ENCODE measurements at regions not wholly inside any gene's neighbourhood (a gene's known extent, or its start where the extent isn't known, plus 50 kb on each side); places are given as distances from the start of the nearest gene placed in this dataset.

DNA sequence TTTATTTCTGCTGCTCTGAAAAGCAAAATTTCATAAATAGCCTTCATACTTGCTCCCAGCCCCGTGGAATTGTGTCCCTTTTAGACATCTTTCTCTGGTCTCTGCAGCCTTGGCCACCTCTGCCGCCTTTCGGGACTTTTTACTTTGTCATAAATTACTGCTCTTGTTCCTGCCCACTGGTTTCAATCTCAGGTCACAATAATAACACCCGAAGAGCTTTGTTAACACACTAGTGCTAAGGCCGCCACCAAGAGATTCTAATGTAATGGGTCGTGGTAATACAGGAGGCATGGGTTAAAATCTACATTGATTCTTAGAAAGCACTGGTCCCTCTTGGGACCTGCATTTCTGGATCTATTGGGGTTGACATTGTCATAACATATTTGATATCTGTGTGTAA is 276.0 kb upstream of the VWC2 start:
- TF ChIP-seq, protein P1, sequence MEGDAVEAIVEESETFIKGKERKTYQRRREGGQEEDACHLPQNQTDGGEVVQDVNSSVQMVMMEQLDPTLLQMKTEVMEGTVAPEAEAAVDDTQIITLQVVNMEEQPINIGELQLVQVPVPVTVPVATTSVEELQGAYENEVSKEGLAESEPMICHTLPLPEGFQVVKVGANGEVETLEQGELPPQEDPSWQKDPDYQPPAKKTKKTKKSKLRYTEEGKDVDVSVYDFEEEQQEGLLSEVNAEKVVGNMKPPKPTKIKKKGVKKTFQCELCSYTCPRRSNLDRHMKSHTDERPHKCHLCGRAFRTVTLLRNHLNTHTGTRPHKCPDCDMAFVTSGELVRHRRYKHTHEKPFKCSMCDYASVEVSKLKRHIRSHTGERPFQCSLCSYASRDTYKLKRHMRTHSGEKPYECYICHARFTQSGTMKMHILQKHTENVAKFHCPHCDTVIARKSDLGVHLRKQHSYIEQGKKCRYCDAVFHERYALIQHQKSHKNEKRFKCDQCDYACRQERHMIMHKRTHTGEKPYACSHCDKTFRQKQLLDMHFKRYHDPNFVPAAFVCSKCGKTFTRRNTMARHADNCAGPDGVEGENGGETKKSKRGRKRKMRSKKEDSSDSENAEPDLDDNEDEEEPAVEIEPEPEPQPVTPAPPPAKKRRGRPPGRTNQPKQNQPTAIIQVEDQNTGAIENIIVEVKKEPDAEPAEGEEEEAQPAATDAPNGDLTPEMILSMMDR (conservative IDR thresholded peaks at IDR 0.05; ENCODE audit: low read depth in 2 of 2) = no peak
- TF ChIP-seq EZH2 (IDR thresholded peaks at IDR 0.05; ENCODE audit: low read depth, unreplicated experiment) (no peak), POLR2AphosphoS5 (IDR thresholded peaks at IDR 0.05; ENCODE audit: low read depth) (no peak), EZH2phosphoT487 (IDR thresholded peaks at IDR 0.05; ENCODE audit: unreplicated experiment) (no peak), JUNB (IDR thresholded peaks at IDR 0.05; ENCODE audit: unreplicated experiment) (no peak)
- TF ChIP-seq, protein P2, sequence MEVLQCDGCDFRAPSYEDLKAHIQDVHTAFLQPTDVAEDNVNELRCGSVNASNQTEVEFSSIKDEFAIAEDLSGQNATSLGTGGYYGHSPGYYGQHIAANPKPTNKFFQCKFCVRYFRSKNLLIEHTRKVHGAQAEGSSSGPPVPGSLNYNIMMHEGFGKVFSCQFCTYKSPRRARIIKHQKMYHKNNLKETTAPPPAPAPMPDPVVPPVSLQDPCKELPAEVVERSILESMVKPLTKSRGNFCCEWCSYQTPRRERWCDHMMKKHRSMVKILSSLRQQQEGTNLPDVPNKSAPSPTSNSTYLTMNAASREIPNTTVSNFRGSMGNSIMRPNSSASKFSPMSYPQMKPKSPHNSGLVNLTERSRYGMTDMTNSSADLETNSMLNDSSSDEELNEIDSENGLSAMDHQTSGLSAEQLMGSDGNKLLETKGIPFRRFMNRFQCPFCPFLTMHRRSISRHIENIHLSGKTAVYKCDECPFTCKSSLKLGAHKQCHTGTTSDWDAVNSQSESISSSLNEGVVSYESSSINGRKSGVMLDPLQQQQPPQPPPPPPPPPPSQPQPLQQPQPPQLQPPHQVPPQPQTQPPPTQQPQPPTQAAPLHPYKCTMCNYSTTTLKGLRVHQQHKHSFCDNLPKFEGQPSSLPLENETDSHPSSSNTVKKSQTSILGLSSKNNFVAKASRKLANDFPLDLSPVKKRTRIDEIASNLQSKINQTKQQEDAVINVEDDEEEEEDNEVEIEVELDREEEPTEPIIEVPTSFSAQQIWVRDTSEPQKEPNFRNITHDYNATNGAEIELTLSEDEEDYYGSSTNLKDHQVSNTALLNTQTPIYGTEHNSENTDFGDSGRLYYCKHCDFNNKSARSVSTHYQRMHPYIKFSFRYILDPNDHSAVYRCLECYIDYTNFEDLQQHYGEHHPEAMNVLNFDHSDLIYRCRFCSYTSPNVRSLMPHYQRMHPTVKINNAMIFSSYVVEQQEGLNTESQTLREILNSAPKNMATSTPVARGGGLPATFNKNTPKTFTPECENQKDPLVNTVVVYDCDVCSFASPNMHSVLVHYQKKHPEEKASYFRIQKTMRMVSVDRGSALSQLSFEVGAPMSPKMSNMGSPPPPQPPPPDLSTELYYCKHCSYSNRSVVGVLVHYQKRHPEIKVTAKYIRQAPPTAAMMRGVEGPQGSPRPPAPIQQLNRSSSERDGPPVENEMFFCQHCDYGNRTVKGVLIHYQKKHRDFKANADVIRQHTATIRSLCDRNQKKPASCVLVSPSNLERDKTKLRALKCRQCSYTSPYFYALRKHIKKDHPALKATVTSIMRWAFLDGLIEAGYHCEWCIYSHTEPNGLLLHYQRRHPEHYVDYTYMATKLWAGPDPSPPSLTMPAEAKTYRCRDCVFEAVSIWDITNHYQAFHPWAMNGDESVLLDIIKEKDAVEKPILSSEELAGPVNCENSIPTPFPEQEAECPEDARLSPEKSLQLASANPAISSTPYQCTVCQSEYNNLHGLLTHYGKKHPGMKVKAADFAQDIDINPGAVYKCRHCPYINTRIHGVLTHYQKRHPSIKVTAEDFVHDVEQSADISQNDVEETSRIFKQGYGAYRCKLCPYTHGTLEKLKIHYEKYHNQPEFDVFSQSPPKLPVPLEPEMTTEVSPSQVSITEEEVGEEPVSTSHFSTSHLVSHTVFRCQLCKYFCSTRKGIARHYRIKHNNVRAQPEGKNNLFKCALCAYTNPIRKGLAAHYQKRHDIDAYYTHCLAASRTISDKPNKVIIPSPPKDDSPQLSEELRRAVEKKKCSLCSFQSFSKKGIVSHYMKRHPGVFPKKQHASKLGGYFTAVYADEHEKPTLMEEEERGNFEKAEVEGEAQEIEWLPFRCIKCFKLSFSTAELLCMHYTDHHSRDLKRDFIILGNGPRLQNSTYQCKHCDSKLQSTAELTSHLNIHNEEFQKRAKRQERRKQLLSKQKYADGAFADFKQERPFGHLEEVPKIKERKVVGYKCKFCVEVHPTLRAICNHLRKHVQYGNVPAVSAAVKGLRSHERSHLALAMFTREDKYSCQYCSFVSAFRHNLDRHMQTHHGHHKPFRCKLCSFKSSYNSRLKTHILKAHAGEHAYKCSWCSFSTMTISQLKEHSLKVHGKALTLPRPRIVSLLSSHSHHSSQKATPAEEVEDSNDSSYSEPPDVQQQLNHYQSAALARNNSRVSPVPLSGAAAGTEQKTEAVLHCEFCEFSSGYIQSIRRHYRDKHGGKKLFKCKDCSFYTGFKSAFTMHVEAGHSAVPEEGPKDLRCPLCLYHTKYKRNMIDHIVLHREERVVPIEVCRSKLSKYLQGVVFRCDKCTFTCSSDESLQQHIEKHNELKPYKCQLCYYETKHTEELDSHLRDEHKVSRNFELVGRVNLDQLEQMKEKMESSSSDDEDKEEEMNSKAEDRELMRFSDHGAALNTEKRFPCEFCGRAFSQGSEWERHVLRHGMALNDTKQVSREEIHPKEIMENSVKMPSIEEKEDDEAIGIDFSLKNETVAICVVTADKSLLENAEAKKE (CRISPR knock-in tag; IDR thresholded peaks at IDR 0.05) = no peak
- TF ChIP-seq, protein P3, sequence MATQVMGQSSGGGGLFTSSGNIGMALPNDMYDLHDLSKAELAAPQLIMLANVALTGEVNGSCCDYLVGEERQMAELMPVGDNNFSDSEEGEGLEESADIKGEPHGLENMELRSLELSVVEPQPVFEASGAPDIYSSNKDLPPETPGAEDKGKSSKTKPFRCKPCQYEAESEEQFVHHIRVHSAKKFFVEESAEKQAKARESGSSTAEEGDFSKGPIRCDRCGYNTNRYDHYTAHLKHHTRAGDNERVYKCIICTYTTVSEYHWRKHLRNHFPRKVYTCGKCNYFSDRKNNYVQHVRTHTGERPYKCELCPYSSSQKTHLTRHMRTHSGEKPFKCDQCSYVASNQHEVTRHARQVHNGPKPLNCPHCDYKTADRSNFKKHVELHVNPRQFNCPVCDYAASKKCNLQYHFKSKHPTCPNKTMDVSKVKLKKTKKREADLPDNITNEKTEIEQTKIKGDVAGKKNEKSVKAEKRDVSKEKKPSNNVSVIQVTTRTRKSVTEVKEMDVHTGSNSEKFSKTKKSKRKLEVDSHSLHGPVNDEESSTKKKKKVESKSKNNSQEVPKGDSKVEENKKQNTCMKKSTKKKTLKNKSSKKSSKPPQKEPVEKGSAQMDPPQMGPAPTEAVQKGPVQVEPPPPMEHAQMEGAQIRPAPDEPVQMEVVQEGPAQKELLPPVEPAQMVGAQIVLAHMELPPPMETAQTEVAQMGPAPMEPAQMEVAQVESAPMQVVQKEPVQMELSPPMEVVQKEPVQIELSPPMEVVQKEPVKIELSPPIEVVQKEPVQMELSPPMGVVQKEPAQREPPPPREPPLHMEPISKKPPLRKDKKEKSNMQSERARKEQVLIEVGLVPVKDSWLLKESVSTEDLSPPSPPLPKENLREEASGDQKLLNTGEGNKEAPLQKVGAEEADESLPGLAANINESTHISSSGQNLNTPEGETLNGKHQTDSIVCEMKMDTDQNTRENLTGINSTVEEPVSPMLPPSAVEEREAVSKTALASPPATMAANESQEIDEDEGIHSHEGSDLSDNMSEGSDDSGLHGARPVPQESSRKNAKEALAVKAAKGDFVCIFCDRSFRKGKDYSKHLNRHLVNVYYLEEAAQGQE (IDR thresholded peaks at IDR 0.05; ENCODE audit: unreplicated experiment) = no peak

Measured in GM23338 (cell line).